SK-N-SH treated with all-trans-retinoic acid at 6 μM for 48 hours (cell line): ENCODE measurements at regions not wholly inside any gene's neighbourhood (a gene's known extent, or its start where the extent isn't known, plus 50 kb on each side); places are given as distances from the start of the nearest gene placed in this dataset.

Experiments used
- ARNTL ChIP-seq: fragments of 450-650 bp; formaldehyde crosslinking; IDR thresholded peaks from 2 replicates; pipeline ENCODE4 v1.5.0; 2020; ENCODE audit warnings: low read depth, mild to moderate bottlenecking, moderate library complexity, borderline replicate concordance
- BACH2 ChIP-seq: fragments of 250-450 bp; sonication (Bioruptor Pico); IDR thresholded peaks from 2 replicates; pipeline ENCODE4 v1.9.0; 2021; ENCODE audit warnings: mild to moderate bottlenecking, borderline replicate concordance
- CREB5 ChIP-seq: fragments of 250-450 bp; sonication (Bioruptor Pico); IDR thresholded peaks from 2 replicates; pipeline ENCODE4 v1.5.1; 2020; ENCODE audit warnings: low read depth, mild to moderate bottlenecking, moderate library complexity
- CSDC2 ChIP-seq: fragments of 250-450 bp; sonication (Bioruptor Pico); IDR thresholded peaks from 2 replicates; pipeline ENCODE4 v1.5.0; 2020; ENCODE audit warnings: mild to moderate bottlenecking, moderate library complexity
- CSRNP3 ChIP-seq: fragments of 250-450 bp; sonication (Bioruptor Pico); IDR thresholded peaks from 2 replicates; pipeline ENCODE4 v1.5.1; 2021; ENCODE audit warnings: mild to moderate bottlenecking, moderate library complexity
- ESRRG ChIP-seq: fragments of 250-450 bp; sonication (Bioruptor Pico); IDR thresholded peaks from 2 replicates; pipeline ENCODE4 v1.6.1; 2021; ENCODE audit warnings: mild to moderate bottlenecking
- ISL1 ChIP-seq: fragments of 250-450 bp; sonication (Bioruptor Pico); IDR thresholded peaks from 2 replicates; pipeline ENCODE4 v2.1.2; 2022; ENCODE audit warnings: mild to moderate bottlenecking, moderate library complexity
- PATZ1 ChIP-seq: fragments of 250-450 bp; sonication (Bioruptor Pico); IDR thresholded peaks from 2 replicates; pipeline ENCODE4 v1.8.0; 2020; ENCODE audit warnings: mild to moderate bottlenecking, moderate library complexity, borderline replicate concordance
- TCF4 ChIP-seq: fragments of 250-450 bp; sonication (Bioruptor Pico); IDR thresholded peaks from 2 replicates; pipeline ENCODE4 v1.8.0; 2021; ENCODE audit warnings: mild to moderate bottlenecking, moderate library complexity, borderline replicate concordance
- TOX ChIP-seq: fragments of 250-450 bp; sonication (Bioruptor Pico); IDR thresholded peaks from 2 replicates; pipeline ENCODE4 v1.8.0; 2021; ENCODE audit warnings: mild to moderate bottlenecking, moderate library complexity, borderline replicate concordance
- TSHZ2 ChIP-seq: fragments of 250-450 bp; sonication (Bioruptor Pico); IDR thresholded peaks from 2 replicates; pipeline ENCODE4 v1.5.0; 2020; ENCODE audit warnings: mild to moderate bottlenecking, moderate library complexity
- ZFP3 ChIP-seq: fragments of 250-450 bp; sonication (Bioruptor Pico); IDR thresholded peaks from 2 replicates; pipeline ENCODE4 v1.5.0; 2020; ENCODE audit warnings: mild to moderate bottlenecking, moderate library complexity
- ZFP30 ChIP-seq: fragments of 450-650 bp; formaldehyde crosslinking; IDR thresholded peaks from 2 replicates; pipeline ENCODE4 v1.5.0; 2022; ENCODE audit warnings: mild to moderate bottlenecking, moderate library complexity
- ZNF8 ChIP-seq: fragments of 450-650 bp; formaldehyde crosslinking; IDR thresholded peaks from 2 replicates; pipeline ENCODE4 v1.5.0; 2020; ENCODE audit warnings: mild to moderate bottlenecking, moderate library complexity

- TF ChIP-seq TOX (CRISPR knock-in tag) = no peak
- TF ChIP-seq CSRNP3 (CRISPR knock-in tag) = no peak
- no peak for TF ChIP-seq PATZ1
- no peak for TF ChIP-seq CREB5 (CRISPR knock-in tag)
- TF ChIP-seq TSHZ2 (CRISPR knock-in tag) = no peak
- no peak for TF ChIP-seq ISL1 (CRISPR knock-in tag)
- TF ChIP-seq ZNF8 = no peak
- TF ChIP-seq ZFP30 (CRISPR knock-in tag) = no peak
- no peak for TF ChIP-seq BACH2 (CRISPR knock-in tag)
- TF ChIP-seq ESRRG (CRISPR knock-in tag) = no peak
- TF ChIP-seq TCF4 (CRISPR knock-in tag) = no peak
- no peak for TF ChIP-seq ARNTL (CRISPR knock-in tag)
- TF ChIP-seq CSDC2 (CRISPR knock-in tag) = no peak
- no peak for TF ChIP-seq ZFP3 (CRISPR knock-in tag)
Observed at GRCh38 chr18:66222174-66222573, 381.7 kb downstream of the CDH19 start.
